Central memory CD8-positive, alpha-beta T cell (primary cell): ENCODE measurements at regions not wholly inside any gene's neighbourhood (a gene's known extent, or its start where the extent isn't known, plus 50 kb on each side); places are given as distances from the start of the nearest gene placed in this dataset.

ENCODE experiments used
- ATAC-seq: fragments of 150-1000 bp; cut with Tn5 transposase; replicated peaks from 2 replicates; pipeline ENCODE4 v1.10.0; 2022; ENCODE audit warnings: mild to moderate bottlenecking, moderate FRiP score, moderate number of reproducible peaks; ENCODE audit not compliant: poor library complexity, severe bottlenecking; ENCODE audit errors: extremely low read depth
- DNase-seq, 2 donors: peaks; one replicate each; pipeline ENCODE4 v3.0.0; 2021; ENCODE audit warnings: low spot score in 2 of 2
- H3K27ac Mint-ChIP-seq: one replicate; pipeline ENCODE4 v1.8.0; 2022; ENCODE audit warnings: low read depth, mild to moderate bottlenecking, moderate library complexity, mixed read lengths
- H3K27me3 Mint-ChIP-seq: one replicate; pipeline ENCODE4 v1.8.0; 2022; ENCODE audit warnings: mixed read lengths
- H3K36me3 Mint-ChIP-seq: one replicate; pipeline ENCODE4 v1.8.0; 2022; ENCODE audit warnings: mild to moderate bottlenecking, moderate library complexity, mixed read lengths; ENCODE audit not compliant: insufficient read depth
- H3K4me1 Mint-ChIP-seq: one replicate; pipeline ENCODE4 v1.8.0; 2022; ENCODE audit warnings: mixed read lengths
- H3K4me3 Mint-ChIP-seq: one replicate; pipeline ENCODE4 v1.8.0; 2022; ENCODE audit warnings: mild to moderate bottlenecking, moderate library complexity, mixed read lengths
- H3K9me3 Mint-ChIP-seq: one replicate; pipeline ENCODE4 v1.8.0; 2022; ENCODE audit warnings: mixed read lengths

GRCh38 chr5:56447232-56447631 is 214.1 kb upstream of the ANKRD55 start:
- H3K27me3 Mint-ChIP-seq: no peaks in the 10 kb centered on the region
- H3K4me1 Mint-ChIP-seq: no peaks in the 10 kb centered on the region
- no peak for ATAC-seq
- no peak overlapping the region for H3K27ac Mint-ChIP-seq
- H3K9me3 Mint-ChIP-seq: no peaks in the 10 kb centered on the region
- no peak overlapping the region for H3K4me3 Mint-ChIP-seq
- no peaks in the 10 kb centered on the region for H3K36me3 Mint-ChIP-seq
- DNase-seq: no peak

- no peaks in the 10 kb centered on the region for H3K27me3 Mint-ChIP-seq
- H3K36me3 Mint-ChIP-seq: no peaks in the 10 kb centered on the region
- H3K9me3 Mint-ChIP-seq: no peaks in the 10 kb centered on the region
- H3K27ac Mint-ChIP-seq: no peak overlapping the region
- DNase-seq: no peak
- ATAC-seq: no peak
- H3K4me3 Mint-ChIP-seq: no peak overlapping the region
- H3K4me1 Mint-ChIP-seq: no peaks in the 10 kb centered on the region
Observed at GRCh38 chr5:56446728-56447127, 213.6 kb upstream of the ANKRD55 start.

GRCh38 chr5:56443826-56444225 is 210.7 kb upstream of the ANKRD55 start:
- ATAC-seq (no peak), DNase-seq (no peak)
- H3K27ac Mint-ChIP-seq: no peak overlapping the region
- no peaks in the 10 kb centered on the region for H3K4me1 Mint-ChIP-seq
- peaks cover 12% of the 10 kb centered on the region for H3K27me3 Mint-ChIP-seq
- no peak overlapping the region for H3K4me3 Mint-ChIP-seq
- no peaks in the 10 kb centered on the region for H3K36me3 Mint-ChIP-seq
- no peaks in the 10 kb centered on the region for H3K9me3 Mint-ChIP-seq

- ATAC-seq (no peak), DNase-seq (no peak)
- Mint-ChIP-seq H3K9me3 (no peaks in the 10 kb centered on the region), H3K27ac (no peak overlapping the region), H3K36me3 (peaks cover 2% of the 10 kb centered on the region), H3K4me3 (no peak overlapping the region), H3K27me3 (peaks cover 37% of the 10 kb centered on the region), H3K4me1 (no peaks in the 10 kb centered on the region)
Observed at GRCh38 chr5:56440871-56441740, 208.0 kb upstream of the ANKRD55 start.

- ATAC-seq (no peak), DNase-seq (no peak)
- Mint-ChIP-seq H3K4me3 (no peak overlapping the region), H3K9me3 (no peaks in the 10 kb centered on the region), H3K36me3 (peaks cover 4% of the 10 kb centered on the region), H3K27ac (no peak overlapping the region), H3K27me3 (peaks cover 56% of the 10 kb centered on the region), H3K4me1 (no peaks in the 10 kb centered on the region)
Observed at GRCh38 chr5:56434986-56435385, 201.9 kb upstream of the ANKRD55 start.

GRCh38 chr5:56433039-56433617 is 200.0 kb upstream of the ANKRD55 start:
- no peak for DNase-seq
- H3K4me1 Mint-ChIP-seq: no peaks in the 10 kb centered on the region
- peaks cover 4% of the 10 kb centered on the region for H3K36me3 Mint-ChIP-seq
- ATAC-seq: no peak
- no peak overlapping the region for H3K4me3 Mint-ChIP-seq
- no peak overlapping the region for H3K27ac Mint-ChIP-seq
- H3K27me3 Mint-ChIP-seq: peaks cover 60% of the 10 kb centered on the region
- no peaks in the 10 kb centered on the region for H3K9me3 Mint-ChIP-seq

GRCh38 chr5:56432321-56432720 is 199.2 kb upstream of the ANKRD55 start:
- H3K27ac Mint-ChIP-seq: no peak overlapping the region
- peaks cover 56% of the 10 kb centered on the region for H3K27me3 Mint-ChIP-seq
- H3K36me3 Mint-ChIP-seq: peaks cover 4% of the 10 kb centered on the region
- no peaks in the 10 kb centered on the region for H3K4me1 Mint-ChIP-seq
- ATAC-seq (no peak), DNase-seq (no peak)
- H3K4me3 Mint-ChIP-seq: no peak overlapping the region
- no peaks in the 10 kb centered on the region for H3K9me3 Mint-ChIP-seq

- Mint-ChIP-seq H3K27ac (no peak overlapping the region), H3K9me3 (no peaks in the 10 kb centered on the region)
- no peak for DNase-seq
Observed at GRCh38 chr5:56430422-56430821, 197.3 kb upstream of the ANKRD55 start.

GRCh38 chr5:56429110-56429561 is 196.0 kb upstream of the ANKRD55 start:
- H3K27me3 Mint-ChIP-seq: peaks cover 40% of the 10 kb centered on the region
- H3K4me3 Mint-ChIP-seq: no peak overlapping the region
- DNase-seq: no peak
- no peak overlapping the region for H3K27ac Mint-ChIP-seq
- ATAC-seq: no peak
- no peaks in the 10 kb centered on the region for H3K9me3 Mint-ChIP-seq
- no peaks in the 10 kb centered on the region for H3K36me3 Mint-ChIP-seq
- no peaks in the 10 kb centered on the region for H3K4me1 Mint-ChIP-seq

More at GRCh38 chr5:56430422-56430821, 197.3 kb upstream of the ANKRD55 start:
- peaks cover 2% of the 10 kb centered on the region for H3K36me3 Mint-ChIP-seq
- no peaks in the 10 kb centered on the region for H3K4me1 Mint-ChIP-seq
- ATAC-seq: no peak
- H3K27me3 Mint-ChIP-seq: peaks cover 46% of the 10 kb centered on the region
- H3K4me3 Mint-ChIP-seq: no peak overlapping the region

GRCh38 chr5:56426693-56427092 is 193.6 kb upstream of the ANKRD55 start:
- Mint-ChIP-seq H3K36me3 (no peaks in the 10 kb centered on the region), H3K9me3 (no peaks in the 10 kb centered on the region), H3K27me3 (peaks cover 34% of the 10 kb centered on the region), H3K4me1 (no peaks in the 10 kb centered on the region), H3K27ac (no peak overlapping the region), H3K4me3 (no peak overlapping the region)
- ATAC-seq (no peak), DNase-seq (no peak)

GRCh38 chr5:56422076-56422762 is 189.1 kb upstream of the ANKRD55 start:
- peaks cover 13% of the 10 kb centered on the region for H3K27me3 Mint-ChIP-seq
- DNase-seq (no peak), ATAC-seq (no peak)
- no peak overlapping the region for H3K4me3 Mint-ChIP-seq
- peaks cover 13% of the 10 kb centered on the region for H3K9me3 Mint-ChIP-seq
- no peaks in the 10 kb centered on the region for H3K36me3 Mint-ChIP-seq
- H3K27ac Mint-ChIP-seq: no peak overlapping the region
- no peaks in the 10 kb centered on the region for H3K4me1 Mint-ChIP-seq

- peaks cover 7% of the 10 kb centered on the region for H3K27me3 Mint-ChIP-seq
- H3K4me1 Mint-ChIP-seq: no peaks in the 10 kb centered on the region
- H3K36me3 Mint-ChIP-seq: no peaks in the 10 kb centered on the region
- H3K9me3 Mint-ChIP-seq: peaks cover 13% of the 10 kb centered on the region
- no peak overlapping the region for H3K4me3 Mint-ChIP-seq
- ATAC-seq (no peak), DNase-seq (no peak)
- H3K27ac Mint-ChIP-seq: no peak overlapping the region
Observed at GRCh38 chr5:56421246-56422075, 188.3 kb upstream of the ANKRD55 start.
